IMR-90 (cell line): ENCODE measurements at regions not wholly inside any gene's neighbourhood (a gene's known extent, or its start where the extent isn't known, plus 50 kb on each side); places are given as distances from the start of the nearest gene placed in this dataset.

Experiments
- ATAC-seq: fragments of 200-7000 bp; cut with Tn5 transposase; 2 replicates; pipeline ENCODE4 v1.9.1; 2020; ENCODE audit warnings: low read depth, mild to moderate bottlenecking, moderate library complexity
- BruUV-seq: library from RNA; stranded (reverse); fragments of 400-500 nt; replicated peaks from 2 replicates; lab custom pipeline; 2021; lab: Mats Ljungman, UMichigan
- CTCF ChIA-PET: fragments of 300-600 bp; formaldehyde crosslinking; extraction: SDS; loops from one replicate; lab custom pipeline; 2021; ENCODE audit warnings: antibody characterized with exemption; lab: Yijun Ruan, JAX
- POLR2A ChIA-PET: fragments of 300-600 bp; sonication (Branson Sonifier 250); formaldehyde crosslinking; loops from one replicate; lab custom pipeline; 2022; ENCODE audit warnings: antibody characterized with exemption; ENCODE audit not compliant: unreplicated experiment; lab: Charles Lee
- DNase-seq: peaks from one replicate; pipeline ENCODE4 v3.0.0; 2013
- H2AFZ ChIP-seq: replicated peaks from 2 replicates; pipeline ENCODE3; 2013; ENCODE audit warnings: low read length, mild to moderate bottlenecking; ENCODE audit not compliant: poor library complexity
- H2AK5ac ChIP-seq: 2 replicates; pipeline ENCODE4 v1.6.1; 2013; ENCODE audit warnings: low read depth, low read length, inconsistent platforms
- H2AK9ac ChIP-seq: replicated peaks from 2 replicates; pipeline ENCODE3; 2013; ENCODE audit warnings: mild to moderate bottlenecking, low read depth, low read length, moderate library complexity; ENCODE audit not compliant: poor library complexity
- H2BK120ac ChIP-seq: 2 replicates; pipeline ENCODE4 v1.6.1; 2013; ENCODE audit warnings: low read depth, low read length, inconsistent platforms
- H2BK15ac ChIP-seq: 3 replicates; pipeline ENCODE4 v1.6.1; 2013; ENCODE audit warnings: low read depth, low read length, inconsistent platforms
- H2BK20ac ChIP-seq: 2 replicates; pipeline ENCODE4 v1.6.1; 2013; ENCODE audit warnings: low read depth, mild to moderate bottlenecking, inconsistent platforms, low read length, moderate library complexity
- H2BK5ac ChIP-seq: 2 replicates; pipeline ENCODE4 v1.6.1; 2013; ENCODE audit warnings: mild to moderate bottlenecking, low read depth, low read length, inconsistent platforms; ENCODE audit not compliant: poor library complexity, severe bottlenecking
- H3K14ac ChIP-seq: replicated peaks from 2 replicates; pipeline ENCODE4 v1.6.1; 2013; ENCODE audit warnings: low read depth, low read length, inconsistent platforms
- H3K18ac ChIP-seq: 2 replicates; pipeline ENCODE4 v1.6.1; 2013; ENCODE audit warnings: low read depth, low read length, control low read depth
- H3K23ac ChIP-seq: 2 replicates; pipeline ENCODE4 v1.6.1; 2013; ENCODE audit warnings: low read depth, low read length, inconsistent platforms
- H3K27ac ChIP-seq: 2 replicates; pipeline ENCODE4 v1.5.1; 2013; ENCODE audit warnings: mild to moderate bottlenecking, control low read depth, low read length; ENCODE audit not compliant: insufficient read depth
- H3K27me3 ChIP-seq: 2 replicates; pipeline ENCODE4 v1.6.1; 2013; ENCODE audit warnings: low read length; ENCODE audit not compliant: control insufficient read depth, insufficient read depth
- H3K36me3 ChIP-seq: 2 replicates; pipeline ENCODE4 v1.6.1; 2013; ENCODE audit warnings: low read length, mixed read lengths; ENCODE audit not compliant: control insufficient read depth, insufficient read depth
- H3K4ac ChIP-seq: 2 replicates; pipeline ENCODE4 v1.6.1; 2013; ENCODE audit warnings: low read depth, low read length, inconsistent platforms
- H3K4me1 ChIP-seq: 2 replicates; pipeline ENCODE4 v1.6.1; 2013; ENCODE audit warnings: low read length, mixed read lengths; ENCODE audit not compliant: control insufficient read depth, insufficient read depth
- H3K4me2 ChIP-seq: 2 replicates; pipeline ENCODE4 v1.6.1; 2013; ENCODE audit warnings: low read depth, mild to moderate bottlenecking, control low read depth, low read length, moderate library complexity
- H3K4me3 ChIP-seq: 2 replicates; pipeline ENCODE4 v1.5.1; 2013; ENCODE audit warnings: low read depth, mild to moderate bottlenecking, control low read depth, low read length, moderate library complexity; ENCODE audit not compliant: insufficient read depth
- H3K56ac ChIP-seq: 2 replicates; pipeline ENCODE4 v1.6.1; 2013; ENCODE audit warnings: low read length, inconsistent platforms; ENCODE audit not compliant: insufficient read depth; ENCODE audit errors: extremely low read depth
- H3K79me1 ChIP-seq, 2 experiments: 2 replicates each; pipeline ENCODE4 v1.6.1; 2013; ENCODE audit warnings: low read length in 2 of 2, inconsistent platforms in 1 of 2, low read depth in 1 of 2
- H3K9ac ChIP-seq: 2 replicates; pipeline ENCODE4 v1.6.1; 2013; ENCODE audit warnings: low read depth, low read length, control low read depth
- H3K9me1 ChIP-seq: 2 replicates; pipeline ENCODE4 v1.6.1; 2013; ENCODE audit warnings: low read length, inconsistent platforms; ENCODE audit not compliant: insufficient read depth
- H3K9me3 ChIP-seq: 2 replicates; pipeline ENCODE4 v1.6.1; 2013; ENCODE audit warnings: low read length; ENCODE audit not compliant: control insufficient read depth, insufficient read depth
- H4K20me1 ChIP-seq: 2 replicates; pipeline ENCODE4 v1.6.1; 2013; ENCODE audit warnings: low read length, inconsistent platforms; ENCODE audit not compliant: insufficient read depth
- H4K5ac ChIP-seq: 2 replicates; pipeline ENCODE4 v1.6.1; 2013; ENCODE audit warnings: mild to moderate bottlenecking, low read depth, low read length, control low read depth
- H4K8ac ChIP-seq, 2 experiments: 2 replicates each; pipeline ENCODE4 v1.6.1; 2013; ENCODE audit warnings: low read depth in 2 of 2, low read length in 2 of 2, control low read depth in 1 of 2, inconsistent platforms in 1 of 2
- H4K91ac ChIP-seq: 2 replicates; pipeline ENCODE4 v1.6.1; 2013; ENCODE audit warnings: low read depth, low read length, inconsistent platforms; ENCODE audit not compliant: insufficient read depth
- CEBPB ChIP-seq: IDR thresholded peaks from 2 replicates; pipeline ENCODE4 v1.6.1; 2012; ENCODE audit warnings: low read depth, low read length, improper control_type of control experiment
- MXI1 ChIP-seq: IDR thresholded peaks from 2 replicates; pipeline ENCODE4 v1.6.1; 2012; ENCODE audit warnings: low read depth, mild to moderate bottlenecking, low read length, moderate library complexity, borderline replicate concordance
- NFE2L2 ChIP-seq: fragments of 150-350 bp; IDR thresholded peaks from 2 replicates; pipeline ENCODE4 v1.6.1; 2016; ENCODE audit warnings: low read depth, mild to moderate bottlenecking, low read length
- WGBS, 2 experiments: methylation state at CpG; one replicate each; pipeline versions ENCODE4 v1.1.5 to v1.1.7; 2013; ENCODE audit warnings: missing lambda C conversion rate in 2 of 2; ENCODE audit not compliant: insufficient read length in 1 of 2; ENCODE audit errors: extremely low coverage in 2 of 2; 5-methylcytosine and 5-hydroxymethylcytosine counted together
- dilution Hi-C: fragments of 300-500 bp; cut with HindIII; formaldehyde crosslinking; loops from one replicate; pipeline ENCODE4 v1.14.3; 2018; ENCODE audit warnings: low sequenced_read_pairs; ENCODE audit not compliant: unreplicated experiment
- in situ Hi-C: fragments of 300-500 bp; cut with MboI; formaldehyde crosslinking; loops from 3 replicates; pipeline ENCODE4 v1.14.3; 2019; ENCODE audit warnings: low sequenced_read_pairs, inconsistent platforms, mixed read lengths
- intact Hi-C: fragments of 100-400 bp; cut with micrococcal nuclease; formaldehyde crosslinking; loops from 2 replicates; pipeline ENCODE4 v1.10.0; 2022
- TF ChIP-seq, protein P1 (sequence below): fragments of 150-350 bp; IDR thresholded peaks from 2 replicates; pipeline ENCODE4 v1.6.1; 2016; ENCODE audit warnings: low read depth, mild to moderate bottlenecking, low read length, moderate library complexity, borderline replicate concordance

GRCh38 chr20:57075181-57075580 is 191.3 kb downstream of the BMP7 start:
- no peak overlapping the region for H3K9ac ChIP-seq
- TF ChIP-seq, protein P1, sequence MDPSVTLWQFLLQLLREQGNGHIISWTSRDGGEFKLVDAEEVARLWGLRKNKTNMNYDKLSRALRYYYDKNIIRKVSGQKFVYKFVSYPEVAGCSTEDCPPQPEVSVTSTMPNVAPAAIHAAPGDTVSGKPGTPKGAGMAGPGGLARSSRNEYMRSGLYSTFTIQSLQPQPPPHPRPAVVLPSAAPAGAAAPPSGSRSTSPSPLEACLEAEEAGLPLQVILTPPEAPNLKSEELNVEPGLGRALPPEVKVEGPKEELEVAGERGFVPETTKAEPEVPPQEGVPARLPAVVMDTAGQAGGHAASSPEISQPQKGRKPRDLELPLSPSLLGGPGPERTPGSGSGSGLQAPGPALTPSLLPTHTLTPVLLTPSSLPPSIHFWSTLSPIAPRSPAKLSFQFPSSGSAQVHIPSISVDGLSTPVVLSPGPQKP = no peak
- TF ChIP-seq CEBPB (no peak), NFE2L2 (no peak), MXI1 (no peak)
- H2BK15ac ChIP-seq = no peak overlapping the region
- no CpG with 5 or more reads among the region's 5 CpGs for WGBS, 2 experiments
- no peak overlapping the region for H2BK20ac ChIP-seq
- H3K4ac ChIP-seq = no peak overlapping the region
- no peak overlapping the region for H3K4me3 ChIP-seq
- H2AK5ac ChIP-seq = no peak overlapping the region
- ChIA-PET POLR2A (no interaction called here), CTCF (no interaction called here)
- H2AFZ ChIP-seq = no peak overlapping the region
- peaks cover 7% of the 10 kb centered on the region for H3K9me3 ChIP-seq
- no peaks in the 10 kb centered on the region for H3K79me1 ChIP-seq
- H2BK120ac ChIP-seq = no peak overlapping the region
- H3K14ac ChIP-seq = no peak overlapping the region
- H2BK5ac ChIP-seq = no peak overlapping the region
- no peaks in the 10 kb centered on the region for H4K20me1 ChIP-seq
- H4K8ac ChIP-seq = no peak overlapping the region
- ATAC-seq (no peak), DNase-seq (no peak)
- H3K18ac ChIP-seq = no peak overlapping the region
- intact Hi-C loops = no loop called here
- H3K36me3 ChIP-seq = no peaks in the 10 kb centered on the region
- no peaks in the 10 kb centered on the region for H3K27me3 ChIP-seq
- BruUV-seq = no TSS peak
- H3K9me1 ChIP-seq = no peaks in the 10 kb centered on the region
- no peak overlapping the region for H2AK9ac ChIP-seq
- dilution Hi-C loops = no loop called here
- H4K91ac ChIP-seq = no peak overlapping the region
- H3K4me1 ChIP-seq = no peaks in the 10 kb centered on the region
- in situ Hi-C loops = no loop called here
- H3K27ac ChIP-seq = no peak overlapping the region
- no peak overlapping the region for H4K5ac ChIP-seq
- H3K56ac ChIP-seq = no peak overlapping the region
- H3K23ac ChIP-seq = no peak overlapping the region
- H3K4me2 ChIP-seq = no peak overlapping the region
